WERI-Rb-1 (cell line): ENCODE measurements at regions not wholly inside any gene's neighbourhood (a gene's known extent, or its start where the extent isn't known, plus 50 kb on each side); places are given as distances from the start of the nearest gene placed in this dataset.

Experiments
- DNase-seq: peaks from one replicate; pipeline ENCODE4 v3.0.0-alpha.2; 2020
- H3K27ac ChIP-seq: fragments of 250-450 bp; sonication (Bioruptor Pico); 2 replicates; pipeline ENCODE4 v1.5.1; 2020; ENCODE audit warnings: mild to moderate bottlenecking, moderate library complexity
- H3K27me3 ChIP-seq: fragments of 250-450 bp; sonication (Bioruptor Pico); 2 replicates; pipeline ENCODE4 v1.5.1; 2021; ENCODE audit warnings: mild to moderate bottlenecking, low read depth, moderate library complexity; ENCODE audit not compliant: insufficient read depth, severe bottlenecking
- H3K36me3 ChIP-seq: fragments of 250-450 bp; sonication (Bioruptor Pico); 2 replicates; pipeline ENCODE4 v1.5.1; 2020; ENCODE audit warnings: mild to moderate bottlenecking, moderate library complexity
- H3K4me3 ChIP-seq: 2 replicates; pipeline ENCODE4 v1.5.1; 2011; ENCODE audit warnings: low read depth, mild to moderate bottlenecking, control low read depth, low read length
- H3K9me3 ChIP-seq: fragments of 250-450 bp; sonication (Bioruptor Pico); 2 replicates; pipeline ENCODE4 v1.5.1; 2021; ENCODE audit warnings: mild to moderate bottlenecking, moderate library complexity; ENCODE audit not compliant: severe bottlenecking
- TF ChIP-seq, protein P1 (sequence below): IDR thresholded peaks from 2 replicates; pipeline ENCODE4 v1.5.1; 2011; ENCODE audit warnings: low read depth, mild to moderate bottlenecking, control low read depth, inconsistent platforms, low read length

DNA sequence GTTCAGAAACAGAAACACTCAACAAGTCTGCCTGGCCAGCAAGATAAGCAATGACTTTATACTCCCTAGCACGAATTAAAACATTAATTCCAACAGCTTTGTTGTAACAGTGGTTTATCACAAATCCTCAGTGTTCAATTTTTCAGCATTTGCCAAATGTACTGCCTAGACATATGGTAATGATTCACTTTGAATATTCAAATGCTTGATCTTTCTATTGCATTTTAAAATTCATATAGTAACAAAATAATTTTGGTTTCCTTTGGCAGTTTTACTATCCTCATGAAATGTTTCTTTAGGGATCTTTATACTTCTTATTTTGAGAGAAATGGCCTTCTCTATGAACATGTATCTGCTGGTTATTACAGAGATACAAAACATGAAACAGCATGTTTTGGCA, 851.8 kb upstream of the NXPH2 start:
- TF ChIP-seq, protein P1, sequence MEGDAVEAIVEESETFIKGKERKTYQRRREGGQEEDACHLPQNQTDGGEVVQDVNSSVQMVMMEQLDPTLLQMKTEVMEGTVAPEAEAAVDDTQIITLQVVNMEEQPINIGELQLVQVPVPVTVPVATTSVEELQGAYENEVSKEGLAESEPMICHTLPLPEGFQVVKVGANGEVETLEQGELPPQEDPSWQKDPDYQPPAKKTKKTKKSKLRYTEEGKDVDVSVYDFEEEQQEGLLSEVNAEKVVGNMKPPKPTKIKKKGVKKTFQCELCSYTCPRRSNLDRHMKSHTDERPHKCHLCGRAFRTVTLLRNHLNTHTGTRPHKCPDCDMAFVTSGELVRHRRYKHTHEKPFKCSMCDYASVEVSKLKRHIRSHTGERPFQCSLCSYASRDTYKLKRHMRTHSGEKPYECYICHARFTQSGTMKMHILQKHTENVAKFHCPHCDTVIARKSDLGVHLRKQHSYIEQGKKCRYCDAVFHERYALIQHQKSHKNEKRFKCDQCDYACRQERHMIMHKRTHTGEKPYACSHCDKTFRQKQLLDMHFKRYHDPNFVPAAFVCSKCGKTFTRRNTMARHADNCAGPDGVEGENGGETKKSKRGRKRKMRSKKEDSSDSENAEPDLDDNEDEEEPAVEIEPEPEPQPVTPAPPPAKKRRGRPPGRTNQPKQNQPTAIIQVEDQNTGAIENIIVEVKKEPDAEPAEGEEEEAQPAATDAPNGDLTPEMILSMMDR, result no peak
- Histone ChIP-seq H3K27me3 (no peaks in the 10 kb centered on the region), H3K27ac (no peak overlapping the region), H3K4me3 (no peak overlapping the region), H3K36me3 (no peaks in the 10 kb centered on the region), H3K9me3 (no peaks in the 10 kb centered on the region)
- no peak for DNase-seq

DNA sequence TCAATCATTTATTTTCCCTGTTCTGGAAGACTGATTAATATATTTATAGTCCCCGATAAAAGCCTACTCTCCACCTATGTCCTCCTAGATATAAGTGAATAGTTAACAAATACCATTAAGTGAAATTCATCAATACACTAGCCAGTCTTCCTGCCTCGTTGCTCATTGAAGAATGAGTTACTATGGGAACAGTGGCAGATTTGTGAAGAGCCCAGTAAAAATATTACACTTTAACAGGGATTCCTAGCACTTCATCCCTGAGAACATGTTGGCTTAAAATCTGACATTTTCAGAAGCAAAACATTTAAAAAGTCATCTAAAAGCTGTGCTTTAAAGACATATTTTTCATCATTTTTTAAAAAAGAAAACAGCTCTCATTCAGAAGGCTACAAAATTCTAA, 848.7 kb upstream of the NXPH2 start:
- Histone ChIP-seq H3K27ac (no peak overlapping the region), H3K4me3 (no peak overlapping the region), H3K36me3 (no peaks in the 10 kb centered on the region), H3K9me3 (no peaks in the 10 kb centered on the region), H3K27me3 (no peaks in the 10 kb centered on the region)
- TF ChIP-seq, protein P1, result no peak
- no peak for DNase-seq

DNA sequence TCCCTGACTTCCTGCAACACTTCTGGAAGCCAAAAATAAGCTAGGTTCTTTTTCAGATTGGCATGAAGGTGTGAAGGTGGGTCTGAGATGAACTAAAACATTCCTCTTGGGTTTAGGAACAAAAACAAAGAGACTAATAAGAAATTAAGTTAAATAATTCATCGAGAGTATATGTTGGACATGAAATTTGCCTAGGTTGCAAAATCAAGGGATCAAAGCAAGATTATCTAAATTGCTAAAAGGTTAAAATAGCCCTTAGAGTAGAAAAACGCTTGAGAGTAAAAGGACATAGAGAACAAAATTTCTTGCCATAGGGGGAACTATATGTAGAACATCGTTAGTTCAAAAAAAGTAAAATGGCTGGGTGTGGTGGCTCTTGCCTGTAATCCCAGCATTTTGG, 845.9 kb upstream of the NXPH2 start:
- no peak overlapping the region for H3K27ac ChIP-seq
- no peaks in the 10 kb centered on the region for H3K9me3 ChIP-seq
- H3K36me3 ChIP-seq, result no peaks in the 10 kb centered on the region
- DNase-seq, result no peak
- TF ChIP-seq, protein P1, result no peak
- no peaks in the 10 kb centered on the region for H3K27me3 ChIP-seq
- H3K4me3 ChIP-seq, result no peak overlapping the region

DNA sequence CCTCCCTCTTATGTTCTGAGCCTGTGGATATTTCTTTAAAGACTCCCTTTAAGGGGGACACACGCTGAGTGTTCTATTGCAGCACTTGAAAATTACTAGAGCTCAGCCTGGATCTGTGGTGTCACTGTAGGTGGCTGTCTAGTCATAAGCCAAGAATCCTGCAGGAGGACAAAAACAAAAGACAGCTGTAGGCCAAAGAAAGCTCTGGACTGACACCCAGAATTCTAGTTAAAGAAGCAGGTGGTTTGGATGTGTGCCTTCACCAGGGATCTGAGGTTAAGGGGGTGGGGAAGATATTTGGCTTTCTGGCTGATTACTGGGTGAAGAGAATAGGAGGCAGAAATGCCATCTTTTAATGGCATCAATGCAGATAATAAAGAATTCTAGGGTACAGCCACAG, 842.5 kb upstream of the NXPH2 start:
- TF ChIP-seq, protein P1, result no peak
- no peaks in the 10 kb centered on the region for H3K27me3 ChIP-seq
- peaks cover 4% of the 10 kb centered on the region for H3K9me3 ChIP-seq
- no peak overlapping the region for H3K4me3 ChIP-seq
- H3K36me3 ChIP-seq, result no peaks in the 10 kb centered on the region
- no peak for DNase-seq
- H3K27ac ChIP-seq, result no peak overlapping the region

DNA sequence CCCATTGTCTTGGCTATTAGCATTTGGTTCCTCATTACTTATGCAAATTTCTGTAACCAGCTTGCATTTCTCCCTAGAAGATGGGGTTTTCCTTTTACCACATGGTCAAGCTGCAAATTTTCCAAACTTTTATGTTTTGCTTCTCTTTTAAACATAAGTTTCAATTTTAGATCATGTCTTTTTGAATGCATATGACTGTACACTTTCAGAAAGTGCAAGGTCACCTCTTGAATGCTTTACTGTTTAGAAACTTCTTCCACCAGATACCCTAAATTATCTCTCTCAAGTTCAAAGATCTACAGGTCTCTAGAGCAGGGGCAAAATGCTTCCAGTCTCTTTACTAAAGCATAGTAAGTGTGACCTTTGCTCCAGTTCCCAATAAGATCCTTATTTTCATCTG, 837.6 kb upstream of the NXPH2 start:
- Histone ChIP-seq H3K27ac (no peak overlapping the region), H3K9me3 (peaks cover 4% of the 10 kb centered on the region), H3K36me3 (no peaks in the 10 kb centered on the region), H3K27me3 (no peaks in the 10 kb centered on the region), H3K4me3 (no peak overlapping the region)
- no peak for DNase-seq
- TF ChIP-seq, protein P1, result no peak

DNA sequence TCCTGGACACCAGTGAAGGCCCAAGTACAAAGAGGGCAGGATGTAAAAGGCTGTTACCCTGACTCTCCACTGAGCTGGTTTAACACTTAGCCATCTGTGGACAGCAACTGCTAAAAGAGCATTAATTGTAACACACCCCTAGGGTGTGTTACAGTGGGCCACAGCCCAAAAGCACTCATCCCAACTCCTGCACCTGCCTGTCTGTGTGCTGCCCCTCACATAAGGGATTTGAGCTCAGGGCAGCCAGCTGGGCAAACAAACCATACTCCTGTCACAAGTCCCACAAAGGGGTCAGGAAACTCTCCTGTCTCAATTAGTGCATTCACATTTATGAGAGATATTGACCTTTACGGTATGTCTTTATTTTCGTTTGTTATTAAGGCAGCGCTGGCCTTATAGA, 833.1 kb upstream of the NXPH2 start:
- TF ChIP-seq, protein P1, result no peak
- DNase-seq, result peak; percentile 14
- H3K9me3 ChIP-seq, result no peaks in the 10 kb centered on the region
- no peaks in the 10 kb centered on the region for H3K36me3 ChIP-seq
- H3K27ac ChIP-seq, result no peak overlapping the region
- no peak overlapping the region for H3K4me3 ChIP-seq
- no peaks in the 10 kb centered on the region for H3K27me3 ChIP-seq
